Dermis microvascular lymphatic vessel endothelial cell (primary cell): ENCODE measurements at regions not wholly inside any gene's neighbourhood (a gene's known extent, or its start where the extent isn't known, plus 50 kb on each side); places are given as distances from the start of the nearest gene placed in this dataset.

Experiments
- DNase-seq, 2 donors: peaks; one replicate each; pipeline versions ENCODE4 v3.0.0 to v3.0.0-alpha.2; 2010; ENCODE audit warnings: low read depth in 2 of 2

GRCh38 chr22:26892166-26893041 lies 235.0 kb downstream of the MIAT start:
- DNase-seq, result peak in 1 of 2 donors; percentile 26

DNA sequence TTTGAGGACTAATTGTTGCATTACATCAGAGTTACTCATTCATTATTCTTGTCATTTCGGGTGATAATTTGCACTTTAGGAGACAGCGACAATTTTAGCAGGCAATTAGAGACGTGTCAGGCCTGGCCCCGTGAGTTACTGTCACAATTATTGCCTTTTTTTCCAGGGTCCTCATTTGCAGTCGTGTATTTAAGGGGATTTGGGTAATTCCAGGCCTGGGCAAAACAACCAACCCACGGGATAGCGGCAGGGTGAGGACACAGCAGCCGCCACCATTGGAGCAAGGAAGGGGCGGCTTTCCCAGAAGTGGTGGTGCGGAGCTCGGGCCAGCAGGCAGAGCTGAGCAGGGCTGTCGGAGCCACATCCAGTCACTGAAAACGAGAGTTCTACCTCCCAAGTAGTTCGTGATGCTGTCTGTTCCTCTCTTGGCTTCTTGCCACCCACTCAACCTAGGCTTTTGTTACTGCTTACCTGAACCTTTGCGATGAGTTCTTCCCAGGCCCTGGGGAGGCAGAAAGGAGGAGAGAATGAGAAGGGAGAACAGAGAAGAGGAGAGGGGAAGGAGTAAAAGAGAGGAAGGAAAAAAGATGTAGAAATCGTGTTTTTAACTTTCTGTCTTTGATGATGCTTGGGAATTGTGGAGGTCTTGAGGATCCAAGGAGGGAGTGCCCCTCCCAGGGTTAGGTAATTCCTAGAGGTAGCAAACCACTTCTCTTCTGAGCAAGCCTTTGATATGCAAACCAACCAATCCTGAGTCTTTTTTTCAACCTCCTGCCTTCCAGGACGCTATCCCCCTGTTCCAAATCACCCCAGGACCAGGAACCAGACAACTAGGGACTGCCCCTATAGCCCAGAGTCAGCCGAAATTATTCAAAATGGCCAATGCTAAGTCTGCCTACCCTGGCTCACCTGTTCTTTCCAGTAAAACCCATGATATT lies 236.1 kb downstream of the MIAT start:
- no peak for DNase-seq

DNA sequence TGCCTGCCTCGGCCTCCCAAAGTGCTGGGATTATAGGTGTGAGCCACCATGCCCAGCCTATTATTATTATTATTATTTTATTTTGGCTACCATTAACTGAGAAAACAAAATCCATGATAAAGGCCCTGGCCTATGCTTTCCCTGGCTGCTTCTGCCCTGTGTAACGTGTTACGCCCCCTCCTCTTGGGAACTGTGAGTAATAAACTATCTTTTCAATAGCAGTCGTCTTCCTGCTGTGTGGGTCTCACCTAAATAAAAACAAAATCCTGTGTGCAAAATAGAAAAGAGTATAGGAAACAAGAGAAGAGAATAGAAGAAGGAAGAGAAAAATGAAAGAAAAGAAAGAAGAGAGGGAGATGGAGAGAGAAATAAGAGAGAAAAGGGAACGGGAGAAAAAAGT lies 237.0 kb downstream of the MIAT start:
- DNase-seq, result peak in 1 of 2 donors; percentile 18

GRCh38 chr22:26894766-26895485 lies 237.5 kb downstream of the MIAT start:
- peak in 1 of 2 donors; percentile 82 for DNase-seq

- DNase-seq, result no peak
These were observed 240.0 kb downstream of the MIAT start for GRCh38 chr22:26897384-26897783.

DNA sequence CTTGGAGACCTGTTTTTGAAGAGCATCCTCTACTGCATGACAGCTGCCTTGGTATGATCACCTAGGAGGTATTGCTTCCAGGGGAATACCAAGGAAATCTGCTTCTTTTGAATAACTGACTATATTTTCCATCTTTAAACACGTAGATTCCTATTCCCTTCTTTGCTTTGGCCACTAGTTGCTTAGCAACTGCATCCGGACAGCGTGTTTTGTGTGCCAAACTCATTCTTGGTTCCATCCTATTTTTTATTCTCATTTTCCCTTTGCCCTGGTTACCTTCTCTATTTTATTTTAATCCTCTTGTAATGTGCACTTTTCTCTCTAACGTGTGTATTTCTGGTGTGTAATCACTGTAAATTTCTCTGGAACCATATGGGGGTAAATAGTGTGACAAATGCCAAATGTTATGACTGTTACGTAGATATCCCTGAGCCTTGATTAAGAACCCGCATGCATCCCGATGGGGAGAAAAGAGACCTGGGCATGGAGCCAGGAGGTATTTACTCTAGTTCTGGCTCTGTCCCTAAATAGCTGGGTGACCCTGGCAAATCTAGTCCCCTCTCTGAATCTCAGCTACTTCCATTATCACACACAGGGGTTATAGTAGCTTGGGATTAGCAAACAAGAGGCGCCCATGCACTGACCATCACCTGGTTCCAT lies 241.7 kb downstream of the MIAT start:
- no peak for DNase-seq

GRCh38 chr22:26900787-26901186 lies 243.4 kb downstream of the MIAT start:
- DNase-seq, result no peak

DNA sequence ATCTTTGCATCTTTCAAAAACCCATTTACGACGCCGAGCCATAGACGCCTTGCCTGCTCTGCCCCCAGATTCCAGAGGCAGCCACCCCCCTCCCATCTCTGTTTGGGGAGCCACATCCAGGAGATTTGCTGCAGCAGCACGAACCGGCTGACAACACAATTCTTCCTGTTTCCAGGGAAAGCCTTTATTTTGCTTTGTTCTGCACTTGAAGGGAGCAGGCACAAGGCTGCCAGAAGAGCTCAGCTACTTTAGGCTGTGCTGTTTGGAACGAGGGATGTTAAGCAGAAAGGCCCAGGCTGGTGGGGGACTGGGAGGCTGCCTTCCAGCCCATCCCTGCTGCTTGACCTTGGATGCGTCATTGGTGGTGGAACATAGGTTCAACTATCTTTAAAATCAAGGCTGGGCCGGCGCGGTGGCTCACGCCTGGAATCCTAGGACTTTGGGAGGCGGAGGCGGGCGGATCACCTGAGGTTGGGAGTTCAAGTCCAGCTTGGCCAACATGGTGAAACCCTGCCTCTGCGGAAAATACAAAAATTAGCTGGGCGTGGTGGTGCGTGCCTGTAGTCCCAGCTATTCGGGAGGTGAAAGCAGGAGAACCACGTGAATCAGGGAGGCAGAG lies 243.9 kb downstream of the MIAT start:
- DNase-seq, result no peak

GRCh38 chr22:26902401-26903029 lies 245.1 kb downstream of the MIAT start:
- DNase-seq, result no peak

GRCh38 chr22:26903030-26903856 lies 245.9 kb downstream of the MIAT start:
- no peak for DNase-seq

- DNase-seq, result peak in 1 of 2 donors; percentile 3
These were observed 247.1 kb downstream of the MIAT start for GRCh38 chr22:26904483-26904882.

- DNase-seq, result no peak
These were observed 247.7 kb downstream of the MIAT start for GRCh38 chr22:26905076-26905475.

DNA sequence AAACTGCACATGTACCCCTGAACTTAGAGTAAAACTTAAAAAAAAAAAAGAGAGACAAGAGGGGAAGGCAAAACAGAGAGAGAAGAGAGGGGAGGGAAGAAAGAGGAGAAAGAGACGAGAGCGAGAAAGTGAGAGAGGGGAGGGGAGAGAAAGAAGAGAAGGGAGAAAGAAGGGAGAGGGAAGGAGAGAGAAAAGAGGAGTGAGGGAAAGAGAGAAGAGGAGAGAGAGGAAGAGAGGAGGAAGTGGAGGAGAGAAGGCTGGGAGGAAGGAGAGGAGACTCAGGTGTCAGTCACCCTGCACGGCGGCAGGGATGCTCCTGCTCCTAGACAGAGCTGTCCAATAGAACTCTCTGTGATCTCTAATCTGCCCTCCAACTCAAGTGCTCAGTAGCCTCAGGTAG lies 248.3 kb downstream of the MIAT start:
- no peak for DNase-seq

DNA sequence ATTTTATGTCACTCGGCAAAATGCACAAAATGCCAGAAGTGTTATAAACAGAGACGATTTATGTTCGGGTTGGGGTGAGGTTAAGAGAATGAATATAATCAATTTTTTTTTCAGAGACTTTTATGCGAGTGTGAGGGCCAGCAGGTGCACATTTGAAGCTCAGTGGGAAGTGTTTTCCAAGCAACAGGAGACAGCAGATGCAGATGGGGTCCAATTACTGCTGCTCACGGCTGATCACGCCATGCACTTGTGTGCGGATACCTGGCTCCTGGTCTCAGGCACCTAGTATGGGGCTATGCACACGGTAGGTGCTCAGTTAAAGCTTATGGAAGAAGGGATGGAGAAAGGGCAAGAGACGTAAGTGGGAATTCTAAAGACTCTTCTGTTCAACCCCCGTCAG lies 249.1 kb downstream of the MIAT start:
- DNase-seq, result no peak

- no peak for DNase-seq
These were observed 250.0 kb downstream of the MIAT start for GRCh38 chr22:26907366-26907765.

DNA sequence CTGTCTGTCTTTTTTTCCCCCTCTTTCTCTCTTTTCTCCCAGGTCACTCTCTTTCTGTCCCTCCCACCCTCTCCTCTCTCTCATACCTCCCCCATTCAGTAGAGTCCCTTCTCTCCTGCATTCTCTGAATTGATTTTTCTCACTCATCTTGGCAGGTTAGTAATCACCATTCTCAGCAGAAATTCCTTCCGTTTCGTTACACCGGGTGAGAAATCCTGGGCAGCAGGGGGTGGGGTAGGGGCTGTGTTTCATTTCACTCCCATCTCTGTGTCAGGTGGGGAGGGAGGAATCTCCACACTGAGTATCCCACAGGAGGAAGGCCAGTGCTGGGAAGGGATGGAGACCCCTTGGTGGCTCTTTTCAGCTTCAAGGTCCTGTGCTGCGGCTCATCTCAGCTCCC lies 253.5 kb downstream of the MIAT start:
- DNase-seq, result no peak

DNA sequence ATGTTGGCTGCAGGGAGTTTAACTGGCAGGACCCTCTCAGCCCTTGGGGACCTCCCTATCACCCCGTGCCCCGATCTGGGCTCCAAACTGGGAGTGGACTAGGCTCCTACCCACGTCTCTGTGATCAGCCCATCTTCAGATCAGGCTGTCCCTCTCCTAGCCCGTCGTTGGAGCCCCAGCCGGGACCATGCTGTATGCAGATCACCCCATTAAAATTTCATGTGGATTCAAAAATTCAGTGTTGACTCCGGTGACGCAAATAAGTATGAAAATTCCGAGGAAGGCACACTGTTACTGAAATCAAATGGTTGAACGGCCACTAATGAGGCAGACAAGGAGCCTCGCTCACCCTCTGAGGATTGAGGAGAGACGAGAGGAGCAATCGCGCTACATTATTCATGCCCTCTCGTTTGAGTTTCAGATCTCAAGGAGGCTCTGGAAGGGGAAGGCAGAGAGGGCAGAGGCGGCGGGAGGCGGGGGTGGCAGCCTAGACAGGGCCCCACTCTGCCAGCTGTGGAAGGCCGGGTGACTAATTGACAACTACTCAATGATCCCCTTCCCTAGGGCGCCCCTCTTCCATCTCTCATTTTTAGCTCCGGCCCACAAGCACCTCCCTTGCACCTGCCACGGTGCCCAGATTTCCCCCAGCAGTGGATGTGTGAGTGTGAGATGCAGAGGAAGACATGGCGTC lies 255.4 kb downstream of the MIAT start:
- no peak for DNase-seq

- no peak for DNase-seq
These were observed 257.3 kb downstream of the MIAT start for GRCh38 chr22:26914519-26915185.
